ENCODE measurements at regions not wholly inside any gene's neighbourhood (a gene's known extent, or its start where the extent isn't known, plus 50 kb on each side); places are given as distances from the start of the nearest gene placed in this dataset.
"Not testable (repeated sequence)": the region's sequence is repeated elsewhere in the genome, so short reads cannot be mapped to it uniquely, and the experiment has no call there.

- H3K27me3 ChIP-seq; H3K4me3 ChIP-seq; H3K4me1 ChIP-seq; intact Hi-C loops (cut with DNase I; ENCODE audit: low total_unique reads); H3K9me3 ChIP-seq; H3K36me3 ChIP-seq: not testable (repeated sequence)
- peak overlapping the region in 1 of 5 donors; percentile 30 for H3K27ac ChIP-seq
- TF ChIP-seq POLR2AphosphoS5 (IDR thresholded peaks at IDR 0.05), result peak in 2 of 3 donors; percentile 19 to 54
- peak in 1 of 2 donors; percentile 82 for DNase-seq
- WGBS, 5 donors, result 17 to 93% (median 32%) methylated on average over 7 of the region's 7 CpGs
Measured at GRCh38 chr7:153731504-153731903, 320.7 kb upstream of the DPP6 start.

DNA sequence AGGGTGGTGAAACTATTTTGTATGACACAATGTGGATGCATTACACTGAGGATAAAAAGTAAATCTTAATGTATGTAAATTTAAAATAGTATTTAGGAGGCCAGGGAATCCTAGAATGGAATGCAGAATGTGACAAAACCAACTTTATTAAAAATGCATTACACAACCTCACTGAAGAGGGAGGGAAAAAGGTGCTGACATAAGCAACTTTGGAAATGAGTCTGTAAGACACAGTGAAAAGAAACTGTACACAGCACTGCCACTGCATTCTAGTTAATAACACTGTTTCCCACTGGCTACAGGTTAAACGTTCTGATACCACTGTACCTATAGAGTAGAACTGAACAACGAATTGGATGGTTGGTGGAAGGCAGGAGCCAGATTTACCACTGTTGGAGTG lies 308.8 kb upstream of the DPP6 start:
- H3K4me1 ChIP-seq; H3K4me3 ChIP-seq; H3K36me3 ChIP-seq; H3K27ac ChIP-seq; H3K27me3 ChIP-seq; intact Hi-C loops (cut with DNase I; ENCODE audit: low total_unique reads); H3K9me3 ChIP-seq; DNase-seq: not testable (repeated sequence)
- 51 to 65% (median 59%) methylated on average over 2 of the region's 2 CpGs for WGBS, 5 donors

GRCh38 chr7:153747969-153748368 lies 304.2 kb upstream of the DPP6 start:
- H3K4me1 ChIP-seq; H3K9me3 ChIP-seq; H3K36me3 ChIP-seq; intact Hi-C loops (cut with DNase I; ENCODE audit: low total_unique reads); H3K27me3 ChIP-seq; H3K27ac ChIP-seq: not testable (repeated sequence)
- H3K4me3 ChIP-seq, result peak overlapping the region in 3 of 4 donors; percentile 11 to 21 (median 16)
- DNase-seq, result peak in 1 of 2 donors; percentile 6
- WGBS, 5 donors, result 8 to 26% (median 15%) methylated on average over 16 to 21 of the region's 21 CpGs

DNA sequence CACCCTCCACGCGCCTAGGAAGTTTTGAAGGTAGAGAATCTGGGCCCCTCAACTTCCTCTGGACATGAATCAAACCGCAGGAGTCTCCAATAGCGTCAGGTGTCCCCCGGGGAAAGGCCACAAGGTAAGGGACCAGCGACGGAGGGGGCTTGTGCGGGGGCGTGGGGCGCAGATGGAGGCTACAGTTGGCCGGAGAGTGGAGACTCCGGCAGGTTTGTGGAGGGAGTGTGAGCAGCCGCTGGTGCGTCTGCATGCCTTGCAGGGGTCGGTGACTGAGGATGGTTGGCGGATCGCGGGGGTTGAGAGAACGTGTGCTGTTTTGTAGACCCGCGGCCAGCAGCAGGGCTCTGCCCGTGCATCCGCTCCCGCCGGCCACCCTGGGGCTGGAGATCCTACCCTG lies 303.3 kb upstream of the DPP6 start:
- DNase-seq; H3K27ac ChIP-seq; H3K36me3 ChIP-seq; intact Hi-C loops (cut with DNase I; ENCODE audit: low total_unique reads); H3K27me3 ChIP-seq; H3K9me3 ChIP-seq; H3K4me1 ChIP-seq: not testable (repeated sequence)
- 3 to 15% (median 8%) methylated on average over 11 to 23 of the region's 25 CpGs for WGBS, 5 donors
- H3K4me3 ChIP-seq, result peak overlapping the region in 3 of 4 donors; percentile 30 to 38 (median 36)

- 91 to 96% (median 94%) methylated on average over 3 of the region's 3 CpGs for WGBS, 5 donors
- H3K27me3 ChIP-seq; H3K36me3 ChIP-seq; H3K4me3 ChIP-seq; H3K4me1 ChIP-seq; intact Hi-C loops (cut with DNase I; ENCODE audit: low total_unique reads); H3K27ac ChIP-seq; DNase-seq; H3K9me3 ChIP-seq: not testable (repeated sequence)
Measured at GRCh38 chr7:153765869-153766268, 286.3 kb upstream of the DPP6 start.

DNA sequence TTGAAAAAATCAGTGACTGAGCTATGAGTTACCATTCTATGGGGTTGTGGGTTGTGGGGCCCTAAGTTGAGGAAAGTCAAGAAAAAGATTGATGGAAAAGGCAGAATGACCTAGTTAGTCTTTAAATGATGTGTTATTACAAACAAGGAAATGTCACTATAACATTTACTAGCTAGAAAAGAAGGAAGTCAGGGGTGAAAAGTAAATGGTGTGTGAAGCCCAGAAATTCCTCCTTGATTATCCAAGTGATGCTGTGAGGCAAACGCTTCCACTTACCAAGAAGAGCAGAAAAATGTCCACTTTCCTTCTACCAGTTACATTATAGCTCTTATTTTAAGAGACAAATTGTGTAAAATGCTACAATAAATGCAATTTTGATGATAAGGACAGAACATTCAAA lies 285.3 kb upstream of the DPP6 start:
- DNase-seq; H3K27me3 ChIP-seq; H3K27ac ChIP-seq; H3K9me3 ChIP-seq; intact Hi-C loops (cut with DNase I; ENCODE audit: low total_unique reads); H3K4me3 ChIP-seq; H3K4me1 ChIP-seq; H3K36me3 ChIP-seq: not testable (repeated sequence)
- 57 to 72% (median 67%) methylated on average over 1 of the region's 1 CpG for WGBS, 5 donors

- H3K27me3 ChIP-seq, result no peaks in the 10 kb centered on the region
- no peaks in the 10 kb centered on the region for H3K4me1 ChIP-seq
- H3K4me3 ChIP-seq, result no peak overlapping the region
- WGBS, 5 donors, result 59 to 73% (median 61%) methylated on average over 3 of the region's 3 CpGs
- H3K27ac ChIP-seq, result no peak overlapping the region
- DNase-seq, result no peak
- no peaks in the 10 kb centered on the region for H3K9me3 ChIP-seq
- TF ChIP-seq POLR2A (IDR thresholded peaks at IDR 0.05) (no peak), POLR2AphosphoS5 (IDR thresholded peaks at IDR 0.05) (no peak), EP300 (IDR thresholded peaks at IDR 0.05) (no peak), CTCF (IDR thresholded peaks at IDR 0.05) (no peak)
- intact Hi-C loops (cut with DNase I; ENCODE audit: low total_unique reads), result no loop called here
- H3K36me3 ChIP-seq, result no peaks in the 10 kb centered on the region
Measured at GRCh38 chr7:153772966-153773365, 279.2 kb upstream of the DPP6 start.

DNA sequence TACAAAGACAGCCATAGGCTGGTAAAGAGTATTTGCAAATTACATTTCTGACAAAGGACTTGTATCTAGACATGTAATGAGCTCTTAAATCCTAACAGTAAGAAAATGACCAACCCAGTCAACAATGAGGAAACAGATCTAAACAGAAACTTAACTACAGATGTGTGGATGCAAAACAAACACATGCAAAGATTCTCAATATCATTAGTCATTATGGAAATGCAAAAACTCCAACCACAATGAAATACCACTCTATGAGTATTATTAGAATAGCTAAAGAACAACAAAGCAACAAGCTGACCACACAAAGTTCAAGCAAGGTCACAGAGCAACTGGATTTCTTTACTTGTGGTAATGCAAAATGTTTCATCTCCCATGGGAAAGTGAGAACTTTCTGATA lies 275.3 kb upstream of the DPP6 start:
- H3K4me3 ChIP-seq; H3K36me3 ChIP-seq; H3K27ac ChIP-seq; intact Hi-C loops (cut with DNase I; ENCODE audit: low total_unique reads); H3K4me1 ChIP-seq; DNase-seq; H3K27me3 ChIP-seq; H3K9me3 ChIP-seq: not testable (repeated sequence)

- H3K36me3 ChIP-seq; DNase-seq; intact Hi-C loops (cut with DNase I; ENCODE audit: low total_unique reads); H3K27me3 ChIP-seq; H3K4me3 ChIP-seq; H3K4me1 ChIP-seq; H3K9me3 ChIP-seq; H3K27ac ChIP-seq: not testable (repeated sequence)
Measured at GRCh38 chr7:153797363-153797762, 254.8 kb upstream of the DPP6 start.
